Mesenchymal stem cell (in vitro differentiated cells and primary cell): ENCODE measurements at regions not wholly inside any gene's neighbourhood (a gene's known extent, or its start where the extent isn't known, plus 50 kb on each side); places are given as distances from the start of the nearest gene placed in this dataset.

ENCODE experiments used
- DNase-seq: peaks from one replicate; pipeline ENCODE4 v3.0.0-alpha.2; 2013
- H2AFZ ChIP-seq: one replicate; pipeline ENCODE4 v1.6.1; 2013; ENCODE audit warnings: low read depth, mild to moderate bottlenecking, control low read depth, inconsistent platforms, low read length, moderate library complexity
- H2AK5ac ChIP-seq: 2 replicates; pipeline ENCODE4 v1.6.1; 2013; ENCODE audit warnings: low read length, moderate library complexity, mild to moderate bottlenecking, inconsistent platforms; ENCODE audit not compliant: severe bottlenecking
- H2BK120ac ChIP-seq: one replicate; pipeline ENCODE4 v1.6.1; 2013; ENCODE audit warnings: low read depth, mild to moderate bottlenecking, inconsistent platforms, low read length, moderate library complexity
- H2BK12ac ChIP-seq, 2 experiments: one replicate each; pipeline ENCODE4 v1.6.1; 2013; ENCODE audit warnings: inconsistent platforms in 2 of 2, low read length in 2 of 2, mild to moderate bottlenecking in 2 of 2, moderate library complexity in 2 of 2, control low read depth in 1 of 2
- H2BK15ac ChIP-seq: one replicate; pipeline ENCODE4 v1.6.1; 2013; ENCODE audit warnings: mild to moderate bottlenecking, low read depth, inconsistent platforms; ENCODE audit not compliant: poor library complexity, severe bottlenecking
- H2BK5ac ChIP-seq: 2 replicates; pipeline ENCODE4 v1.6.1; 2013; ENCODE audit warnings: low read depth, mild to moderate bottlenecking, low read length, control low read depth, inconsistent platforms; ENCODE audit not compliant: poor library complexity, severe bottlenecking
- H3K14ac ChIP-seq, 2 experiments: one replicate each; pipeline ENCODE4 v1.6.1; 2013; ENCODE audit warnings: inconsistent platforms in 2 of 2, low read length in 2 of 2, control low read depth in 1 of 2, mild to moderate bottlenecking in 1 of 2, moderate library complexity in 1 of 2
- H3K18ac ChIP-seq, 2 experiments: one replicate each; pipeline ENCODE4 v1.6.1; 2013; ENCODE audit warnings: inconsistent platforms in 2 of 2, low read length in 2 of 2, control low read depth in 1 of 2, low read depth in 1 of 2, mild to moderate bottlenecking in 1 of 2
- H3K23ac ChIP-seq, 2 experiments: one replicate each; pipeline ENCODE4 v1.6.1; 2013; ENCODE audit warnings: inconsistent platforms in 2 of 2, low read length in 2 of 2, mild to moderate bottlenecking in 2 of 2, moderate library complexity in 2 of 2, control low read depth in 1 of 2
- H3K27ac ChIP-seq: 2 replicates; pipeline ENCODE4 v1.5.1; 2013; ENCODE audit warnings: mild to moderate bottlenecking, moderate library complexity, low read length, control low read depth, inconsistent platforms; ENCODE audit not compliant: poor library complexity, severe bottlenecking
- H3K27me3 ChIP-seq, 2 experiments: 2 replicates each; pipeline versions ENCODE4 v1.6.1 to v1.7.0; 2013; ENCODE audit warnings: low read length in 2 of 2, mild to moderate bottlenecking in 2 of 2, moderate library complexity in 2 of 2, control low read depth in 1 of 2, inconsistent platforms in 1 of 2; ENCODE audit not compliant: control insufficient read depth in 1 of 2, insufficient read depth in 1 of 2
- H3K36me3 ChIP-seq, 2 experiments: 2 replicates each; pipeline versions ENCODE4 v1.6.1 to v1.7.0; 2013; ENCODE audit warnings: low read length in 2 of 2, control low read depth in 1 of 2, inconsistent platforms in 1 of 2, low read depth in 1 of 2, mild to moderate bottlenecking in 1 of 2; ENCODE audit not compliant: insufficient read depth in 2 of 2, control insufficient read depth in 1 of 2
- H3K4ac ChIP-seq, 2 experiments: one replicate each; pipeline ENCODE4 v1.6.1; 2013; ENCODE audit warnings: inconsistent platforms in 2 of 2, low read length in 2 of 2, mild to moderate bottlenecking in 2 of 2, moderate library complexity in 2 of 2, control low read depth in 1 of 2, low read depth in 1 of 2
- H3K4me1 ChIP-seq: 2 replicates; pipeline ENCODE4 v1.6.1; 2013; ENCODE audit warnings: low read depth, low read length, control low read depth; ENCODE audit not compliant: control insufficient read depth, insufficient read depth
- H3K4me2 ChIP-seq: 2 replicates; pipeline ENCODE4 v1.6.1; 2013; ENCODE audit warnings: low read length, mild to moderate bottlenecking, inconsistent platforms; ENCODE audit not compliant: poor library complexity, severe bottlenecking
- H3K4me3 ChIP-seq, 2 experiments: 2 replicates each; pipeline versions ENCODE4 v1.5.1 to v1.7.0; 2013; ENCODE audit warnings: low read length in 2 of 2, mild to moderate bottlenecking in 2 of 2, control low read depth in 1 of 2, low read depth in 1 of 2; ENCODE audit not compliant: insufficient read depth in 1 of 2
- H3K79me1 ChIP-seq: replicated peaks from 2 replicates; pipeline ENCODE4 v1.6.1; 2013; ENCODE audit warnings: mild to moderate bottlenecking, control low read depth, low read length, inconsistent platforms; ENCODE audit not compliant: poor library complexity, severe bottlenecking
- H3K9ac ChIP-seq: 2 replicates; pipeline ENCODE4 v1.7.0; 2013; ENCODE audit warnings: mild to moderate bottlenecking, low read length, moderate library complexity
- H3K9me3 ChIP-seq: 2 replicates; pipeline ENCODE4 v1.7.0; 2013; ENCODE audit warnings: mild to moderate bottlenecking, low read length; ENCODE audit not compliant: control insufficient read depth
- H4K8ac ChIP-seq: one replicate; pipeline ENCODE4 v1.6.1; 2013; ENCODE audit warnings: inconsistent platforms, mild to moderate bottlenecking, low read length, moderate library complexity
- H4K91ac ChIP-seq: one replicate; pipeline ENCODE4 v1.6.1; 2013; ENCODE audit warnings: mild to moderate bottlenecking, low read length, inconsistent platforms
- WGBS: methylation state at CpG from one replicate; pipeline ENCODE4 v1.1.7; 2013; ENCODE audit warnings: mixed read lengths; 5-methylcytosine and 5-hydroxymethylcytosine counted together

DNA sequence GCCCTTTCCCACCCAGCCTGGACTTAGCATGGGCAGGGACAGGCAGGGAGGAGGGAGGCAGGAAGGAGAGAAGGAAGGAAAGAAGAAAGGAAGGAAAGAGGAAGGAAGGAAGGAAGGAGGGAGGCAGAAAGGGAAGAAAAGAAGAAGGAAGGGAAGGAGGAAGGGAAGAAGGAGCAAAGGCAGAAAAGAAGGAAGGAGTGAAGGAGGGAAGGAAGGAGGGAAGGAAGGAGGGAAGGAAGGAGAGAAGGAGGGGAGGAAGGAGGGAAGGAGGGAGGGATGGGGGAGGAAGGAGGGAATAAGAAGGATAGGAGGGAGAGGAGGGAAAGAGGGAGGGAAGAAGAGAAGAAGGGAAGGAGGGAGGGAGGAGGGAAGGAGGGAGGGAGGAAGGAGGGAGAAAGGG is 110.4 kb downstream of the SALL1 start:
- Histone ChIP-seq H3K4me3 (no peak overlapping the region), H4K91ac (no peak overlapping the region), H3K9me3 (no peaks in the 10 kb centered on the region), H2AK5ac (no peak overlapping the region), H3K27ac (no peak overlapping the region), H3K4me1 (peaks cover 4% of the 10 kb centered on the region), H3K4me2 (no peak overlapping the region), H2AFZ (no peak overlapping the region), H2BK15ac (no peak overlapping the region), H2BK5ac (no peak overlapping the region), H3K36me3 (no peaks in the 10 kb centered on the region), H3K27me3 (peaks cover 8 to 20% of the 10 kb centered on the region in 2 experiments), H3K79me1 (no peaks in the 10 kb centered on the region), H3K23ac (no peak overlapping the region), H3K9ac (no peak overlapping the region), H3K18ac (no peak overlapping the region), H2BK120ac (no peak overlapping the region), H3K4ac (no peak overlapping the region), H4K8ac (no peak overlapping the region), H3K14ac (no peak overlapping the region), H2BK12ac (no peak overlapping the region)
- DNase-seq, result no peak

- no peak overlapping the region for H3K14ac ChIP-seq
- 78% methylated on average over 14 of the region's 14 CpGs for WGBS
- no peak overlapping the region for H2BK15ac ChIP-seq
- H3K27me3 ChIP-seq, result peaks cover 8 to 20% of the 10 kb centered on the region in 2 experiments
- peaks cover 4% of the 10 kb centered on the region for H3K4me1 ChIP-seq
- H3K79me1 ChIP-seq, result no peaks in the 10 kb centered on the region
- no peak overlapping the region for H3K9ac ChIP-seq
- H2BK120ac ChIP-seq, result no peak overlapping the region
- no peak overlapping the region for H3K4me2 ChIP-seq
- H3K9me3 ChIP-seq, result no peaks in the 10 kb centered on the region
- no peaks in the 10 kb centered on the region for H3K36me3 ChIP-seq
- H4K91ac ChIP-seq, result no peak overlapping the region
- H2AK5ac ChIP-seq, result no peak overlapping the region
- no peak for DNase-seq
- H2BK5ac ChIP-seq, result no peak overlapping the region
- H3K27ac ChIP-seq, result no peak overlapping the region
- H3K4me3 ChIP-seq, result no peak overlapping the region
- no peak overlapping the region for H2AFZ ChIP-seq
- H4K8ac ChIP-seq, result no peak overlapping the region
- H2BK12ac ChIP-seq, result no peak overlapping the region
- no peak overlapping the region for H3K4ac ChIP-seq
- H3K23ac ChIP-seq, result no peak overlapping the region
- H3K18ac ChIP-seq, result no peak overlapping the region
Measured at GRCh38 chr16:51039638-51040331, 111.3 kb downstream of the SALL1 start.

DNA sequence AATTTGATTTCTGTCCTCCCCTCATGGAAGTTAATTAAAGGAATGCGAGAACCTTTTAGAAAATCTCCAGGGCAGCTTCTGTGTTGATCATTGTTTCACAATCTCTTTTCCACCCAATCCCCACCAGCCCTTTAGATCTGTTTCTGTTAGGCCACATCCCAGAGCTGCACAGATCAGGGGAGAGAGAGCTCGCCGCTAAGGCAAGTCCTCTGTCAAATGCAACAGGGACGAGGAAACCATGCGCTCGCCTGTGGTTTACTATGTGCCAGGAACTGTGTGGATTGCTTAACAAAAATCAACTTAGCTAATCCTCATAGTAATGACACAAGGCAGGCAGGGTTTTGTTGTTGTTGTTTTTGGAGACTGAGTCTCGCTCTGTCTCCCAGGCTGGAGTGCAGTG is 115.4 kb downstream of the SALL1 start:
- Histone ChIP-seq H2AFZ (no peak overlapping the region), H3K23ac (no peak overlapping the region), H3K14ac (no peak overlapping the region)

GRCh38 chr16:51035110-51035498 is 116.0 kb downstream of the SALL1 start:
- no peak overlapping the region for H3K4ac ChIP-seq
- WGBS, result 38% methylated on average over 2 of the region's 3 CpGs

More for the DNA sequence above, 115.4 kb downstream of the SALL1 start:
- Histone ChIP-seq H2AK5ac (no peak overlapping the region), H3K18ac (no peak overlapping the region), H3K36me3 (no peaks in the 10 kb centered on the region), H4K91ac (no peak overlapping the region), H3K4me3 (no peak overlapping the region), H3K27ac (no peak overlapping the region), H4K8ac (no peak overlapping the region), H2BK15ac (no peak overlapping the region), H2BK120ac (no peak overlapping the region), H3K4me1 (no peaks in the 10 kb centered on the region), H3K4me2 (no peak overlapping the region), H3K4ac (no peak overlapping the region), H2BK5ac (no peak overlapping the region), H3K9me3 (no peaks in the 10 kb centered on the region), H3K9ac (no peak overlapping the region), H3K79me1 (no peaks in the 10 kb centered on the region), H3K27me3 (peaks cover 3 to 5% of the 10 kb centered on the region in 2 experiments), H2BK12ac (no peak overlapping the region)
- 88% methylated on average over 7 of the region's 7 CpGs for WGBS
- DNase-seq, result no peak

More at GRCh38 chr16:51035110-51035498, 116.0 kb downstream of the SALL1 start:
- Histone ChIP-seq H3K9me3 (no peaks in the 10 kb centered on the region), H3K79me1 (no peaks in the 10 kb centered on the region), H2BK15ac (no peak overlapping the region), H3K4me1 (no peaks in the 10 kb centered on the region), H3K4me2 (no peak overlapping the region), H2BK120ac (no peak overlapping the region), H3K36me3 (no peaks in the 10 kb centered on the region), H2AK5ac (no peak overlapping the region), H4K8ac (no peak overlapping the region), H3K27ac (no peak overlapping the region), H3K23ac (no peak overlapping the region), H3K4me3 (no peak overlapping the region), H2AFZ (no peak overlapping the region), H3K27me3 (peaks cover 0 to 5% of the 10 kb centered on the region in 2 experiments), H3K9ac (no peak overlapping the region), H3K18ac (no peak overlapping the region), H2BK5ac (no peak overlapping the region), H4K91ac (no peak overlapping the region), H2BK12ac (no peak overlapping the region), H3K14ac (no peak overlapping the region)
- peak; percentile 3 for DNase-seq
